ENCODE measurements at regions not wholly inside any gene's neighbourhood (a gene's known extent, or its start where the extent isn't known, plus 50 kb on each side); places are given as distances from the start of the nearest gene placed in this dataset.

DNA sequence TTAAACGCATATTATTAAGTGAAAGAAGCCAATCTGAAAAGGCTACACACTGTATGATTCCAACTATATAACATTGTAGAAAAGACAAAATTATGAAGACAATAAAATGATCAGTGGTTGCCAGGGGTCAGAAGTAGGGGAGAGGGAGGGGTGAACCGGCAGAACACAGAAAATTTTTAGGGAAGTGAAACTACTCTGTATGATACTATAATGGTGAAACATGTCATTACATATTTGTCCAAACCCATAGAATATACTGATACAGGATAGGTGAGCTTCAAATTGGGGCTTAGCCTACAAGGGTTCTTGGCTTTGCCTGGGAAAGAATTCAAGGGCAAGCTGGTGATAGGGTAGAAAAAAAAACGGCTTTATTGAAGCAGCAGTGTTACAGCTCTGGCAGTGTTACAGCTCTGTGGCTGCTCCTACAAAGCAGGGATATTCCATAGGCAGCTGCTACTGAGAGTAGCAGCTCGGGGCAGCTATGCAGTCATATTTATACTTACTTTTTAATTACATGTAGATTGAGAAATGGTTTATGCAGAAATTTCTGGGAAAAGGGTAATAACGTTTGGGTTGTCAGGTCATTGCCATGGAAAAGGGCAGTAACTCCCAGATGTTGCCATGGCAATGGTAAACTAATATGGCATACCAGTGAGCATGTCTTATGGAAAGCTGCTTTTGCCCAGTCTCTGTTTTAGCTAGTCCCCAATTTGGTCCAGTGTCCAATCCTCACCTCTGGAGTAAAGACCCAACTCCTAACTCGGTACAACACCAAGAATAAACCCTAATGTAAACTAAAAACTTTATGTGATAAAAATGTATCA is 125.1 kb upstream of the SLC25A36 start:
- FAIRE-seq (no peak), DNase-seq (ENCODE audit: low spot score) (no peak), ATAC-seq (no peak)
- H3K79me2 ChIP-seq (ENCODE audit: insufficient read depth, low read length): no peaks in the 10 kb centered on the region
- H3K27ac ChIP-seq (ENCODE audit: extremely low read length, insufficient read depth, low read length): no peak overlapping the region
- TF ChIP-seq KDM6A (CRISPR knock-in tag; IDR thresholded peaks at IDR 0.05; ENCODE audit: low read depth) (no peak), CC2D1A (CRISPR knock-in tag; IDR thresholded peaks at IDR 0.05) (no peak), RFX3 (CRISPR knock-in tag; IDR thresholded peaks at IDR 0.05) (no peak), ARNT2 (CRISPR knock-in tag; IDR thresholded peaks at IDR 0.05; ENCODE audit: low read depth) (no peak), HNRNPUL1 (IDR thresholded peaks at IDR 0.05; ENCODE audit: low read depth, low read length) (no peak), NCOA1 (CRISPR knock-in tag; IDR thresholded peaks at IDR 0.05) (no peak), ZNF274 (CRISPR knock-in tag; IDR thresholded peaks at IDR 0.05) (no peak), KDM4B (CRISPR knock-in tag; IDR thresholded peaks at IDR 0.05) (no peak), HMGA1 (CRISPR knock-in tag; conservative IDR thresholded peaks at IDR 0.05) (no peak), ZNF562 (CRISPR knock-in tag; IDR thresholded peaks at IDR 0.05; ENCODE audit: borderline replicate concordance) (no peak), RFXANK (CRISPR knock-in tag; IDR thresholded peaks at IDR 0.05) (no peak), SRSF4 (IDR thresholded peaks at IDR 0.05; ENCODE audit: low read depth, low read length, poor library complexity, severe bottlenecking) (no peak)
- TF ChIP-seq, protein P1, sequence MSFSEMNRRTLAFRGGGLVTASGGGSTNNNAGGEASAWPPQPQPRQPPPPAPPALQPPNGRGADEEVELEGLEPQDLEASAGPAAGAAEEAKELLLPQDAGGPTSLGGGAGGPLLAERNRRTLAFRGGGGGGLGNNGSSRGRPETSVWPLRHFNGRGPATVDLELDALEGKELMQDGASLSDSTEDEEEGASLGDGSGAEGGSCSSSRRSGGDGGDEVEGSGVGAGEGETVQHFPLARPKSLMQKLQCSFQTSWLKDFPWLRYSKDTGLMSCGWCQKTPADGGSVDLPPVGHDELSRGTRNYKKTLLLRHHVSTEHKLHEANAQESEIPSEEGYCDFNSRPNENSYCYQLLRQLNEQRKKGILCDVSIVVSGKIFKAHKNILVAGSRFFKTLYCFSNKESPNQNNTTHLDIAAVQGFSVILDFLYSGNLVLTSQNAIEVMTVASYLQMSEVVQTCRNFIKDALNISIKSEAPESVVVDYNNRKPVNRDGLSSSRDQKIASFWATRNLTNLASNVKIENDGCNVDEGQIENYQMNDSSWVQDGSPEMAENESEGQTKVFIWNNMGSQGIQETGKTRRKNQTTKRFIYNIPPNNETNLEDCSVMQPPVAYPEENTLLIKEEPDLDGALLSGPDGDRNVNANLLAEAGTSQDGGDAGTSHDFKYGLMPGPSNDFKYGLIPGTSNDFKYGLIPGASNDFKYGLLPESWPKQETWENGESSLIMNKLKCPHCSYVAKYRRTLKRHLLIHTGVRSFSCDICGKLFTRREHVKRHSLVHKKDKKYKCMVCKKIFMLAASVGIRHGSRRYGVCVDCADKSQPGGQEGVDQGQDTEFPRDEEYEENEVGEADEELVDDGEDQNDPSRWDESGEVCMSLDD (CRISPR knock-in tag; IDR thresholded peaks at IDR 0.05; ENCODE audit: borderline replicate concordance): no peak
- TF ChIP-seq, protein P2, sequence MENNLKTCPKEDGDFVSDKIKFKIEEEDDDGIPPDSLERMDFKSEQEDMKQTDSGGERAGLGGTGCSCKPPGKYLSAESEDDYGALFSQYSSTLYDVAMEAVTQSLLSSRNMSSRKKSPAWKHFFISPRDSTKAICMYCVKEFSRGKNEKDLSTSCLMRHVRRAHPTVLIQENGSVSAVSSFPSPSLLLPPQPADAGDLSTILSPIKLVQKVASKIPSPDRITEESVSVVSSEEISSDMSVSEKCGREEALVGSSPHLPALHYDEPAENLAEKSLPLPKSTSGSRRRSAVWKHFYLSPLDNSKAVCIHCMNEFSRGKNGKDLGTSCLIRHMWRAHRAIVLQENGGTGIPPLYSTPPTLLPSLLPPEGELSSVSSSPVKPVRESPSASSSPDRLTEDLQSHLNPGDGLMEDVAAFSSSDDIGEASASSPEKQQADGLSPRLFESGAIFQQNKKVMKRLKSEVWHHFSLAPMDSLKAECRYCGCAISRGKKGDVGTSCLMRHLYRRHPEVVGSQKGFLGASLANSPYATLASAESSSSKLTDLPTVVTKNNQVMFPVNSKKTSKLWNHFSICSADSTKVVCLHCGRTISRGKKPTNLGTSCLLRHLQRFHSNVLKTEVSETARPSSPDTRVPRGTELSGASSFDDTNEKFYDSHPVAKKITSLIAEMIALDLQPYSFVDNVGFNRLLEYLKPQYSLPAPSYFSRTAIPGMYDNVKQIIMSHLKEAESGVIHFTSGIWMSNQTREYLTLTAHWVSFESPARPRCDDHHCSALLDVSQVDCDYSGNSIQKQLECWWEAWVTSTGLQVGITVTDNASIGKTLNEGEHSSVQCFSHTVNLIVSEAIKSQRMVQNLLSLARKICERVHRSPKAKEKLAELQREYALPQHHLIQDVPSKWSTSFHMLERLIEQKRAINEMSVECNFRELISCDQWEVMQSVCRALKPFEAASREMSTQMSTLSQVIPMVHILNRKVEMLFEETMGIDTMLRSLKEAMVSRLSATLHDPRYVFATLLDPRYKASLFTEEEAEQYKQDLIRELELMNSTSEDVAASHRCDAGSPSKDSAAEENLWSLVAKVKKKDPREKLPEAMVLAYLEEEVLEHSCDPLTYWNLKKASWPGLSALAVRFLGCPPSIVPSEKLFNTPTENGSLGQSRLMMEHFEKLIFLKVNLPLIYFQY (CRISPR knock-in tag; IDR thresholded peaks at IDR 0.05; ENCODE audit: borderline replicate concordance): no peak
- H2AFZ ChIP-seq (ENCODE audit: low read length): no peak overlapping the region
- ChIA-PET POLR2A (no interaction called here), CTCF (ENCODE audit: low intra/inter-chr PET ratio, low total read pairs) (no interaction called here)
- WGBS (ENCODE audit: low lambda C conversion rate): 5% methylated on average over 6 of the region's 6 CpGs
- intact Hi-C loops (cut with micrococcal nuclease; ENCODE audit: unreplicated experiment) (no loop called here), in situ Hi-C loops (cut with HindIII; ENCODE audit: extremely low pct_ligation_motif_present, low pct_unique_long_range_greater_than_20kb) (no loop called here)
- H3K27me3 ChIP-seq (ENCODE audit: control insufficient read depth in 1 of 2, insufficient read depth in 2 of 2, low read length in 2 of 2): no peaks in the 10 kb centered on the region; a peak in 1 of 5 replicates
- no peak overlapping the region for H3K4me2 ChIP-seq (ENCODE audit: low read depth, low read length)
- no peaks in the 10 kb centered on the region for H3K36me3 ChIP-seq (replicated peaks in 1 of 2; ENCODE audit: control insufficient read depth in 1 of 2, insufficient read depth in 2 of 2, low read length in 2 of 2)
- H3K9ac ChIP-seq (ENCODE audit: insufficient read depth, low read depth, low read length): no peak overlapping the region
- no peak overlapping the region for H3K4me3 ChIP-seq (replicated peaks in 1 of 3; ENCODE audit: insufficient read depth in 1 of 3, low read depth in 2 of 3, low read length in 3 of 3)
- H4K20me1 ChIP-seq (ENCODE audit: insufficient read depth, low read length): no peaks in the 10 kb centered on the region
- no TSS peak for BruUV-seq (replicated peaks)
- H3K9me3 ChIP-seq (ENCODE audit: low read length): peaks cover 4% of the 10 kb centered on the region; the same call in 1 of the 2 replicates
- peaks cover 6% of the 10 kb centered on the region; the same call in 1 of the 2 replicates for H3K4me1 ChIP-seq (ENCODE audit: insufficient read depth, low read length)
